SK-N-SH (cell line): ENCODE measurements at regions not wholly inside any gene's neighbourhood (a gene's known extent, or its start where the extent isn't known, plus 50 kb on each side); places are given as distances from the start of the nearest gene placed in this dataset.

Experiments used
- CTCF ChIA-PET: fragments of 300-600, 350-600 bp; formaldehyde crosslinking; extraction: SDS; loops from one replicate; lab custom pipeline; 2021; lab: Yijun Ruan, JAX
- POLR2A ChIA-PET: fragments of 350-600 bp; sonication (Branson Sonifier 250); formaldehyde crosslinking; extraction: SDS; loops from one replicate; lab custom pipeline; 2020; ENCODE audit warnings: antibody characterized with exemption, inconsistent platforms; lab: Yijun Ruan, JAX
- DNase-seq: peaks from one replicate; pipeline ENCODE4 v3.0.0; 2012
- H2AFZ ChIP-seq: fragments of 200-600 bp; sonication (generic); 2 replicates; pipeline ENCODE4 v1.8.1; 2016; ENCODE audit warnings: antibody characterized with exemption, mild to moderate bottlenecking, low read depth
- H3F3A ChIP-seq: fragments of 200-600 bp; sonication (generic); replicated peaks from 2 replicates; pipeline ENCODE3; 2016; ENCODE audit warnings: antibody characterized with exemption, mild to moderate bottlenecking; ENCODE audit not compliant: insufficient read depth
- H3K27ac ChIP-seq, 2 experiments: fragments of 200-500 bp in 1 of 2; fragments of 200-600 bp in 1 of 2; sonication (Bioruptor generic) in 1 of 2; sonication (generic), shearing (Covaris generic) in 1 of 2; 2 replicates each; pipeline versions ENCODE4 v1.5.1 to v1.6.1; 2014 to 2016; ENCODE audit warnings: low read depth in 2 of 2, inconsistent platforms in 1 of 2, low read length in 1 of 2, mild to moderate bottlenecking in 1 of 2, mixed read lengths in 1 of 2
- H3K27me3 ChIP-seq: fragments of 200-600 bp; sonication (generic), shearing (Covaris generic); 2 replicates; pipeline ENCODE4 v1.6.1; 2016; ENCODE audit warnings: mixed run types; ENCODE audit not compliant: insufficient read depth
- H3K36me3 ChIP-seq, 2 experiments: fragments of 200-500 bp in 1 of 2; fragments of 200-600 bp in 1 of 2; sonication (Bioruptor generic) in 1 of 2; sonication (generic) in 1 of 2; replicated peaks in 1 of 2; 2 replicates each; pipeline versions ENCODE3 to v1.5.1; 2014 to 2016; ENCODE audit warnings: low read length in 1 of 2, mild to moderate bottlenecking in 1 of 2; ENCODE audit not compliant: insufficient read depth in 2 of 2, control insufficient read depth in 1 of 2
- H3K4me1 ChIP-seq, 2 experiments: fragments of 200-500 bp in 1 of 2; fragments of 200-600 bp in 1 of 2; sonication (Bioruptor generic) in 1 of 2; sonication (generic), shearing (Covaris generic) in 1 of 2; 2 replicates each; pipeline versions ENCODE4 v1.5.1 to v1.6.1; 2014 to 2016; ENCODE audit warnings: low read depth in 1 of 2, low read length in 1 of 2, mixed run types in 1 of 2; ENCODE audit not compliant: insufficient read depth in 2 of 2, control insufficient read depth in 1 of 2
- H3K4me2 ChIP-seq: fragments of 200-600 bp; sonication (generic), shearing (Covaris generic); 2 replicates; pipeline ENCODE4 v1.6.1; 2017; ENCODE audit warnings: mixed run types
- H3K4me3 ChIP-seq, 2 experiments: fragments of 200-500 bp in 1 of 2; fragments of 200-600 bp in 1 of 2; sonication (Bioruptor generic) in 1 of 2; sonication (generic), shearing (Covaris generic) in 1 of 2; 2 replicates each; pipeline versions ENCODE4 v1.5.1 to v1.8.1; 2014 to 2016; ENCODE audit warnings: low read depth in 2 of 2, inconsistent platforms in 1 of 2, low read length in 1 of 2, mild to moderate bottlenecking in 1 of 2, mixed read lengths in 1 of 2, moderate library complexity in 1 of 2
- H3K79me2 ChIP-seq: fragments of 200-600 bp; sonication (generic); 2 replicates; pipeline ENCODE4 v1.8.1; 2017; ENCODE audit warnings: mild to moderate bottlenecking; ENCODE audit not compliant: insufficient read depth
- H3K9ac ChIP-seq: fragments of 200-600 bp; sonication (generic); 2 replicates; pipeline ENCODE4 v1.6.1; 2017; ENCODE audit warnings: mixed run types
- H3K9me2 ChIP-seq: fragments of 200-600 bp; sonication (generic); 2 replicates; pipeline ENCODE4 v1.6.1; 2017; ENCODE audit warnings: mixed run types
- H3K9me3 ChIP-seq: fragments of 200-600 bp; sonication (generic); 2 replicates; pipeline ENCODE4 v1.6.1; 2017; ENCODE audit warnings: mixed run types, mild to moderate bottlenecking, moderate library complexity
- H4K20me1 ChIP-seq: fragments of 200-600 bp; sonication (generic); 2 replicates; pipeline ENCODE4 v1.6.1; 2017; ENCODE audit warnings: mild to moderate bottlenecking, mixed run types; ENCODE audit not compliant: insufficient read depth
- CTCF ChIP-seq: fragments of 200-600 bp; sonication (generic); IDR thresholded peaks from 2 replicates; pipeline ENCODE4 v1.6.1; 2017; ENCODE audit warnings: antibody characterized with exemption, mild to moderate bottlenecking, moderate library complexity
- ELF1 ChIP-seq: IDR thresholded peaks from 2 replicates; pipeline ENCODE4 v1.4.0; 2012
- EP300 ChIP-seq, 2 experiments: IDR thresholded peaks; 2 replicates each; pipeline versions ENCODE4 v1.4.0 to v1.6.1; 2012; ENCODE audit warnings: borderline replicate concordance in 1 of 2, low read depth in 1 of 2, low read length in 1 of 2
- FOXM1 ChIP-seq: IDR thresholded peaks from 2 replicates; pipeline ENCODE4 v1.4.0; 2012; ENCODE audit warnings: low read depth, mild to moderate bottlenecking
- GABPA ChIP-seq: IDR thresholded peaks from 2 replicates; pipeline ENCODE4 v1.4.0; 2012; ENCODE audit warnings: low read depth, mild to moderate bottlenecking
- IRF3 ChIP-seq: fragments of 150-350 bp; IDR thresholded peaks from 2 replicates; pipeline ENCODE4 v1.6.1; 2016; ENCODE audit warnings: mild to moderate bottlenecking, low read depth, low read length
- MXI1 ChIP-seq: IDR thresholded peaks from 2 replicates; pipeline ENCODE4 v1.6.1; 2012; ENCODE audit warnings: mild to moderate bottlenecking, low read depth, low read length, improper control_type of control experiment
- NFIC ChIP-seq: IDR thresholded peaks from 2 replicates; pipeline ENCODE4 v1.4.0; 2012; ENCODE audit warnings: borderline replicate concordance
- TEAD4 ChIP-seq: IDR thresholded peaks from 2 replicates; pipeline ENCODE4 v1.4.0; 2012; ENCODE audit warnings: mild to moderate bottlenecking, borderline replicate concordance; ENCODE audit not compliant: insufficient read depth
- WGBS: methylation state at CpG from one replicate; pipeline ENCODE4 v1.1.6; 2017; ENCODE audit warnings: low lambda C conversion rate; 5-methylcytosine and 5-hydroxymethylcytosine counted together
- TF ChIP-seq, protein P1 (sequence below): IDR thresholded peaks from 2 replicates; pipeline ENCODE4 v1.6.1; 2012; ENCODE audit warnings: mild to moderate bottlenecking, low read depth, low read length, moderate library complexity
- TF ChIP-seq, protein P2 (sequence below): IDR thresholded peaks from 2 replicates; pipeline ENCODE4 v1.4.0; 2012; ENCODE audit warnings: low read depth, borderline replicate concordance

- Histone ChIP-seq H4K20me1 (no peaks in the 10 kb centered on the region), H3F3A (no peaks in the 10 kb centered on the region), H2AFZ (no peak overlapping the region), H3K4me1 (no peaks in the 10 kb centered on the region), H3K9ac (no peak overlapping the region), H3K79me2 (no peaks in the 10 kb centered on the region), H3K27ac (no peak overlapping the region), H3K9me3 (peaks cover 9% of the 10 kb centered on the region; the same call in 1 of the 2 replicates), H3K9me2 (no peaks in the 10 kb centered on the region), H3K36me3 (no peaks in the 10 kb centered on the region), H3K4me2 (no peak overlapping the region), H3K27me3 (no peaks in the 10 kb centered on the region), H3K4me3 (no peak overlapping the region; a peak in 1 of 4 replicates)
- ChIA-PET CTCF (no interaction called here), POLR2A (no interaction called here)
- no peak for DNase-seq
- TF ChIP-seq NFIC = no peak
- TF ChIP-seq, protein P1, sequence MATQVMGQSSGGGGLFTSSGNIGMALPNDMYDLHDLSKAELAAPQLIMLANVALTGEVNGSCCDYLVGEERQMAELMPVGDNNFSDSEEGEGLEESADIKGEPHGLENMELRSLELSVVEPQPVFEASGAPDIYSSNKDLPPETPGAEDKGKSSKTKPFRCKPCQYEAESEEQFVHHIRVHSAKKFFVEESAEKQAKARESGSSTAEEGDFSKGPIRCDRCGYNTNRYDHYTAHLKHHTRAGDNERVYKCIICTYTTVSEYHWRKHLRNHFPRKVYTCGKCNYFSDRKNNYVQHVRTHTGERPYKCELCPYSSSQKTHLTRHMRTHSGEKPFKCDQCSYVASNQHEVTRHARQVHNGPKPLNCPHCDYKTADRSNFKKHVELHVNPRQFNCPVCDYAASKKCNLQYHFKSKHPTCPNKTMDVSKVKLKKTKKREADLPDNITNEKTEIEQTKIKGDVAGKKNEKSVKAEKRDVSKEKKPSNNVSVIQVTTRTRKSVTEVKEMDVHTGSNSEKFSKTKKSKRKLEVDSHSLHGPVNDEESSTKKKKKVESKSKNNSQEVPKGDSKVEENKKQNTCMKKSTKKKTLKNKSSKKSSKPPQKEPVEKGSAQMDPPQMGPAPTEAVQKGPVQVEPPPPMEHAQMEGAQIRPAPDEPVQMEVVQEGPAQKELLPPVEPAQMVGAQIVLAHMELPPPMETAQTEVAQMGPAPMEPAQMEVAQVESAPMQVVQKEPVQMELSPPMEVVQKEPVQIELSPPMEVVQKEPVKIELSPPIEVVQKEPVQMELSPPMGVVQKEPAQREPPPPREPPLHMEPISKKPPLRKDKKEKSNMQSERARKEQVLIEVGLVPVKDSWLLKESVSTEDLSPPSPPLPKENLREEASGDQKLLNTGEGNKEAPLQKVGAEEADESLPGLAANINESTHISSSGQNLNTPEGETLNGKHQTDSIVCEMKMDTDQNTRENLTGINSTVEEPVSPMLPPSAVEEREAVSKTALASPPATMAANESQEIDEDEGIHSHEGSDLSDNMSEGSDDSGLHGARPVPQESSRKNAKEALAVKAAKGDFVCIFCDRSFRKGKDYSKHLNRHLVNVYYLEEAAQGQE = no peak
- no peak for TF ChIP-seq CTCF
- no peak for TF ChIP-seq ELF1
- no peak for TF ChIP-seq MXI1
- TF ChIP-seq EP300 (IDR thresholded peaks at IDR 0.05; ENCODE audit: borderline replicate concordance in 1 of 2, low read depth in 1 of 2, low read length in 1 of 2) = no peak
- no peak for TF ChIP-seq TEAD4
- TF ChIP-seq IRF3 = no peak
- TF ChIP-seq, protein P2, sequence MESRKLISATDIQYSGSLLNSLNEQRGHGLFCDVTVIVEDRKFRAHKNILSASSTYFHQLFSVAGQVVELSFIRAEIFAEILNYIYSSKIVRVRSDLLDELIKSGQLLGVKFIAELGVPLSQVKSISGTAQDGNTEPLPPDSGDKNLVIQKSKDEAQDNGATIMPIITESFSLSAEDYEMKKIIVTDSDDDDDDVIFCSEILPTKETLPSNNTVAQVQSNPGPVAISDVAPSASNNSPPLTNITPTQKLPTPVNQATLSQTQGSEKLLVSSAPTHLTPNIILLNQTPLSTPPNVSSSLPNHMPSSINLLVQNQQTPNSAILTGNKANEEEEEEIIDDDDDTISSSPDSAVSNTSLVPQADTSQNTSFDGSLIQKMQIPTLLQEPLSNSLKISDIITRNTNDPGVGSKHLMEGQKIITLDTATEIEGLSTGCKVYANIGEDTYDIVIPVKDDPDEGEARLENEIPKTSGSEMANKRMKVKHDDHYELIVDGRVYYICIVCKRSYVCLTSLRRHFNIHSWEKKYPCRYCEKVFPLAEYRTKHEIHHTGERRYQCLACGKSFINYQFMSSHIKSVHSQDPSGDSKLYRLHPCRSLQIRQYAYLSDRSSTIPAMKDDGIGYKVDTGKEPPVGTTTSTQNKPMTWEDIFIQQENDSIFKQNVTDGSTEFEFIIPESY = no peak
- TF ChIP-seq GABPA = no peak
- TF ChIP-seq FOXM1 = no peak
- 19% methylated on average over 2 of the region's 2 CpGs for WGBS
Observed at GRCh38 chr11:134815404-134815803, 403.4 kb upstream of the B3GAT1 start.
